PC-9 (cell line): ENCODE measurements at regions not wholly inside any gene's neighbourhood (a gene's known extent, or its start where the extent isn't known, plus 50 kb on each side); places are given as distances from the start of the nearest gene placed in this dataset.

Experiments used
- BruUV-seq: library from RNA; stranded (reverse); fragments of 400-500 nt; replicated peaks from 2 replicates; lab custom pipeline; 2021; lab: Mats Ljungman, UMichigan
- CTCF ChIA-PET: fragments of 300-600 bp; sonication (Branson Sonifier 250); formaldehyde crosslinking; loops from one replicate; lab custom pipeline; 2022; ENCODE audit warnings: antibody characterized with exemption; lab: Charles Lee
- POLR2A ChIA-PET: fragments of 300-600 bp; sonication (Branson Sonifier 250); formaldehyde crosslinking; loops from one replicate; lab custom pipeline; 2022; ENCODE audit warnings: antibody characterized with exemption; ENCODE audit not compliant: unreplicated experiment; lab: Charles Lee
- DNase-seq, 2 experiments: peaks; one replicate each; pipeline versions ENCODE4 v3.0.0 to v3.0.0-alpha.2; 2015 to 2022; ENCODE audit warnings: mixed read lengths in 1 of 2
- H2AFZ ChIP-seq: fragments of 200-600 bp; sonication (generic); 2 replicates; pipeline ENCODE4 v1.8.1; 2017; ENCODE audit warnings: antibody characterized with exemption
- H3F3A ChIP-seq: fragments of 200-600 bp; sonication (generic); 2 replicates; pipeline ENCODE4 v1.8.1; 2017; ENCODE audit warnings: antibody characterized with exemption, mild to moderate bottlenecking, low read depth; ENCODE audit not compliant: insufficient read depth
- H3K27ac ChIP-seq: fragments of 200-600 bp; sonication (generic); 2 replicates; pipeline ENCODE4 v1.6.1; 2016; ENCODE audit warnings: mixed run types
- H3K27me3 ChIP-seq: fragments of 200-600 bp; sonication (generic); 2 replicates; pipeline ENCODE4 v1.6.1; 2016; ENCODE audit warnings: low read depth, mixed run types; ENCODE audit not compliant: insufficient read depth
- H3K36me3 ChIP-seq: fragments of 200-600 bp; sonication (generic); 2 replicates; pipeline ENCODE4 v1.6.1; 2016; ENCODE audit warnings: low read depth, mixed run types
- H3K4me1 ChIP-seq: fragments of 200-600 bp; sonication (generic); replicated peaks from 2 replicates; pipeline ENCODE4 v1.6.1; 2016; ENCODE audit warnings: mixed run types; ENCODE audit not compliant: insufficient read depth
- H3K4me2 ChIP-seq: fragments of 200-600 bp; sonication (generic); 2 replicates; pipeline ENCODE4 v1.6.1; 2017; ENCODE audit warnings: mixed run types
- H3K4me3 ChIP-seq: fragments of 200-600 bp; sonication (generic); 2 replicates; pipeline ENCODE4 v1.6.1; 2016; ENCODE audit warnings: mixed run types
- H3K79me2 ChIP-seq: fragments of 200-600 bp; sonication (generic); 2 replicates; pipeline ENCODE4 v1.6.1; 2017; ENCODE audit warnings: low read depth, mixed run types
- H3K9me2 ChIP-seq: fragments of 200-600 bp; sonication (generic); 2 replicates; pipeline ENCODE4 v1.8.1; 2017; ENCODE audit warnings: mild to moderate bottlenecking; ENCODE audit not compliant: insufficient read depth
- H3K9me3 ChIP-seq: fragments of 200-600 bp; sonication (generic); 2 replicates; pipeline ENCODE4 v1.8.1; 2016; ENCODE audit warnings: low read depth; ENCODE audit not compliant: insufficient read depth
- H4K20me1 ChIP-seq: fragments of 200-600 bp; sonication (generic); 2 replicates; pipeline ENCODE4 v1.8.1; 2017; ENCODE audit not compliant: insufficient read depth
- CTCF ChIP-seq: fragments of 200-600 bp; sonication (generic); conservative IDR thresholded peaks from 2 replicates; pipeline ENCODE4 v1.6.1; 2017; ENCODE audit warnings: mixed run types, antibody characterized with exemption, mild to moderate bottlenecking, moderate library complexity
- EZH2 ChIP-seq: fragments of 200-600 bp; sonication (generic); IDR thresholded peaks from 2 replicates; pipeline ENCODE4 v1.8.0; 2017; ENCODE audit warnings: antibody characterized with exemption, low read depth
- intact Hi-C: fragments of 100-400 bp; cut with micrococcal nuclease; formaldehyde crosslinking; loops from one replicate; pipeline ENCODE4 v1.10.0; 2022; ENCODE audit not compliant: unreplicated experiment

DNA sequence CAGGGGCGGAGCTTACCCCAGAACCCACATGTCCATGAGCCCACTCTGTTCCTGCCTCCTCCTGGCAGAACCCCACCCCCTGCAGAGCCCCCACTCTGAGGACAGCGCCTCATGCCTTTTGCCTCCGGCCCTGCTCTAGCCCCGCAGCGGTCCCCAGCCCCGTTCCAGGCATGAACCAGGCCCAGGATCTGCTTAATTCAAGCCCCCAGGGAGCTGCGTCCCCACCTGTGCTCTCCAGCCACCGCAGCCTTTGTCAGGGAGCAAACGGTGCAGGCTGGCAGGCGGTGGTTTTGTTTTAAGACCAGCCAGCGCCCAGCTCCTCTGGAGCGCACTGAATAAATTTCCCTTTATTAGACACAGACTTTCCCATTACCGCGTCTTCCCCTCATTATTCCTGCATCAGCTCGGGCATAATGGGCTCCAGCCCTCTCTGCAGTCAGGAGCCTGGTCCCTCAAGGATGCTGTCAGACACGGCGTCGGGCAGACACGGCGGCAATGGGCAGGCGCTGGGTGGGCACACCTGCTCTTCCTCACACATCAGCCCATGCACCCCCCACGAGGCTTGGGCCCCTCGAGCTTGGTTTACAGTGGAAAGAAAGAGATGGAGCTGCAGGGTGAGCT lies 137.6 kb downstream of the OLFM1 start:
- Histone ChIP-seq H3K4me1 (no peaks in the 10 kb centered on the region), H3K9me2 (no peaks in the 10 kb centered on the region), H3K4me2 (no peak overlapping the region), H3K36me3 (no peaks in the 10 kb centered on the region), H3F3A (peaks cover 12% of the 10 kb centered on the region; the same call in 1 of the 2 replicates), H3K79me2 (no peaks in the 10 kb centered on the region), H3K9me3 (0 out of 2 replicates have a peak, but pooled peaks cover 5% of the 10 kb centered on the region), H3K4me3 (no peak overlapping the region), H2AFZ (no peak overlapping the region), H3K27ac (no peak overlapping the region), H4K20me1 (no peaks in the 10 kb centered on the region), H3K27me3 (peaks cover 71% of the 10 kb centered on the region)
- CTCF ChIA-PET: no interaction called here
- intact Hi-C loops: no loop called here
- TF ChIP-seq EZH2 (no peak), CTCF (no peak)
- POLR2A ChIA-PET: no interaction called here
- DNase-seq: no peak
- no TSS peak for BruUV-seq

- DNase-seq: no peak
- no peak overlapping the region for H3K4me3 ChIP-seq
- no peaks in the 10 kb centered on the region for H3K79me2 ChIP-seq
- no peak for TF ChIP-seq CTCF
- TF ChIP-seq EZH2: no peak
- no peaks in the 10 kb centered on the region for H3K36me3 ChIP-seq
- BruUV-seq: no TSS peak
- 0 out of 2 replicates have a peak, but pooled peaks cover 5% of the 10 kb centered on the region for H3K9me3 ChIP-seq
- ChIA-PET CTCF (no interaction called here), POLR2A (no interaction called here)
- intact Hi-C loops: no loop called here
- no peak overlapping the region for H3K27ac ChIP-seq
- H3F3A ChIP-seq: peaks cover 12% of the 10 kb centered on the region; the same call in 1 of the 2 replicates
- no peaks in the 10 kb centered on the region for H3K4me1 ChIP-seq
- H2AFZ ChIP-seq: no peak overlapping the region
- no peaks in the 10 kb centered on the region for H3K9me2 ChIP-seq
- peaks cover 71% of the 10 kb centered on the region for H3K27me3 ChIP-seq
- no peaks in the 10 kb centered on the region for H4K20me1 ChIP-seq
- H3K4me2 ChIP-seq: no peak overlapping the region
These were observed 138.3 kb downstream of the OLFM1 start for GRCh38 chr9:135225619-135226228.

- Histone ChIP-seq H2AFZ (no peak overlapping the region), H3K4me3 (no peak overlapping the region), H3K9me3 (0 out of 2 replicates have a peak, but pooled peaks cover 5% of the 10 kb centered on the region), H3K27me3 (peaks cover 71% of the 10 kb centered on the region), H3K27ac (no peak overlapping the region), H3K36me3 (no peaks in the 10 kb centered on the region), H3K4me2 (no peak overlapping the region), H3F3A (peaks cover 12% of the 10 kb centered on the region; the same call in 1 of the 2 replicates), H3K4me1 (no peaks in the 10 kb centered on the region), H3K9me2 (no peaks in the 10 kb centered on the region), H3K79me2 (no peaks in the 10 kb centered on the region), H4K20me1 (no peaks in the 10 kb centered on the region)
- intact Hi-C loops: no loop called here
- TF ChIP-seq CTCF (no peak), EZH2 (no peak)
- no TSS peak for BruUV-seq
- CTCF ChIA-PET: no interaction called here
- POLR2A ChIA-PET: no interaction called here
- DNase-seq: no peak
These were observed 139.0 kb downstream of the OLFM1 start for GRCh38 chr9:135226369-135227050.
